CD14-positive monocyte (primary cell): ENCODE measurements at regions not wholly inside any gene's neighbourhood (a gene's known extent, or its start where the extent isn't known, plus 50 kb on each side); places are given as distances from the start of the nearest gene placed in this dataset.

Source experiments
- DNase-seq, 3 donors: peaks; one replicate each; pipeline ENCODE4 v3.0.0-alpha.2; 2011 to 2022
- H2AFZ ChIP-seq: 2 replicates; pipeline ENCODE4 v1.6.0; 2012; ENCODE audit warnings: mild to moderate bottlenecking, low read depth, low read length, inconsistent platforms; ENCODE audit not compliant: insufficient read depth, poor library complexity, severe bottlenecking
- H3K27ac ChIP-seq, 2 donors: 1 replicate in 1 of 2; 2 replicates in 1 of 2; pipeline ENCODE4 v1.5.1; 2012 to 2013; ENCODE audit warnings: low read length in 2 of 2, control low read depth in 1 of 2, inconsistent platforms in 1 of 2, low read depth in 1 of 2, mild to moderate bottlenecking in 1 of 2
- H3K27me3 ChIP-seq, 2 donors: one replicate each; pipeline versions ENCODE4 v1.6.0 to v1.6.1; 2011 to 2013; ENCODE audit warnings: low read length in 2 of 2; ENCODE audit not compliant: control insufficient read depth in 2 of 2, insufficient read depth in 2 of 2
- H3K36me3 ChIP-seq, 2 donors: replicated peaks in 1 of 2; 1 replicate in 1 of 2; 2 replicates in 1 of 2; pipeline versions ENCODE4 v1.5.1 to v1.6.1; 2012 to 2013; ENCODE audit warnings: low read length in 2 of 2, control low read depth in 1 of 2, inconsistent platforms in 1 of 2, mild to moderate bottlenecking in 1 of 2; ENCODE audit not compliant: insufficient read depth in 2 of 2, control insufficient read depth in 1 of 2
- H3K4me1 ChIP-seq, 2 donors: 1 replicate in 1 of 2; 2 replicates in 1 of 2; pipeline versions ENCODE4 v1.5.1 to v1.6.1; 2012 to 2013; ENCODE audit warnings: low read length in 2 of 2, control low read depth in 1 of 2, inconsistent platforms in 1 of 2, mild to moderate bottlenecking in 1 of 2, moderate library complexity in 1 of 2; ENCODE audit not compliant: insufficient read depth in 2 of 2, control insufficient read depth in 1 of 2
- H3K4me2 ChIP-seq: replicated peaks from 2 replicates; pipeline ENCODE3; 2012; ENCODE audit warnings: low read length, moderate library complexity, mild to moderate bottlenecking; ENCODE audit not compliant: poor library complexity, severe bottlenecking; ENCODE audit errors: extremely low read depth
- H3K4me3 ChIP-seq, 3 experiments: fragments of 200-600 bp in 1 of 3; sonication (generic) in 1 of 3; replicated peaks in 1 of 3; 1 replicate in 2 of 3; 2 replicates in 1 of 3; pipeline ENCODE4 v1.5.1; 2011 to 2013; ENCODE audit warnings: low read length in 3 of 3, mild to moderate bottlenecking in 3 of 3, control low read depth in 2 of 3, low read depth in 2 of 3, inconsistent platforms in 1 of 3, moderate library complexity in 1 of 3
- H3K79me2 ChIP-seq: 2 replicates; pipeline ENCODE4 v1.6.0; 2012; ENCODE audit warnings: mild to moderate bottlenecking, control low read depth, inconsistent platforms, low read length, moderate library complexity; ENCODE audit not compliant: insufficient read depth
- H3K9ac ChIP-seq: 2 replicates; pipeline ENCODE4 v1.6.0; 2017; ENCODE audit warnings: low read length, mild to moderate bottlenecking; ENCODE audit not compliant: insufficient read depth, poor library complexity, severe bottlenecking
- H3K9me3 ChIP-seq, 2 donors: replicated peaks in 1 of 2; 1 replicate in 1 of 2; 2 replicates in 1 of 2; pipeline versions ENCODE4 v1.5.1 to v1.6.1; 2012 to 2013; ENCODE audit warnings: low read length in 2 of 2, control low read depth in 1 of 2; ENCODE audit not compliant: control insufficient read depth in 1 of 2, insufficient read depth in 1 of 2
- H4K20me1 ChIP-seq: 2 replicates; pipeline ENCODE4 v1.6.0; 2012; ENCODE audit warnings: mild to moderate bottlenecking, low read length, control low read depth, moderate library complexity; ENCODE audit not compliant: insufficient read depth
- H3K27ac Mint-ChIP-seq, 7 donors: one replicate each; pipeline ENCODE4 v1.8.0; 2020; ENCODE audit warnings: mild to moderate bottlenecking in 7 of 7, mixed read lengths in 7 of 7, moderate library complexity in 6 of 7, inconsistent platforms in 2 of 7
- H3K27me3 Mint-ChIP-seq, 3 donors: one replicate each; pipeline ENCODE4 v1.8.0; 2021 to 2022; ENCODE audit warnings: low read depth in 3 of 3, mild to moderate bottlenecking in 3 of 3, mixed read lengths in 3 of 3, moderate library complexity in 3 of 3, inconsistent platforms in 1 of 3
- H3K36me3 Mint-ChIP-seq, 2 donors: one replicate each; pipeline ENCODE4 v1.8.0; 2020; ENCODE audit warnings: mixed read lengths in 2 of 2, inconsistent platforms in 1 of 2, mild to moderate bottlenecking in 1 of 2
- H3K4me1 Mint-ChIP-seq: one replicate; pipeline ENCODE4 v1.8.0; 2020; ENCODE audit warnings: mild to moderate bottlenecking, mixed read lengths
- H3K4me3 Mint-ChIP-seq, 2 donors: one replicate each; pipeline ENCODE4 v1.8.0; 2020; ENCODE audit warnings: mild to moderate bottlenecking in 2 of 2, mixed read lengths in 2 of 2, moderate library complexity in 1 of 2
- H3K9me3 Mint-ChIP-seq, 7 donors: one replicate each; pipeline ENCODE4 v1.8.0; 2020 to 2022; ENCODE audit warnings: mixed read lengths in 7 of 7, mild to moderate bottlenecking in 6 of 7, moderate library complexity in 6 of 7, inconsistent platforms in 2 of 7
- CTCF ChIP-seq: fragments of 200-600 bp; IDR thresholded peaks from one replicate; pipeline ENCODE4 v1.8.0; 2022; ENCODE audit warnings: antibody characterized with exemption, mild to moderate bottlenecking
- WGBS: methylation state at CpG from one replicate; pipeline ENCODE4 v1.1.5; 2013; ENCODE audit warnings: missing lambda C conversion rate; ENCODE audit not compliant: insufficient coverage; 5-methylcytosine and 5-hydroxymethylcytosine counted together
- intact Hi-C, 2 donors: fragments of 100-400 bp; cut with micrococcal nuclease; formaldehyde crosslinking; loops; one replicate each; pipeline versions ENCODE4 v1.15.0 to v1.15.1; 2023

GRCh38 chr9:22863106-22863505, 416.5 kb downstream of the DMRTA1 start:
- Histone ChIP-seq H3K9ac (no peak overlapping the region), H3K27me3 (no peaks in the 10 kb centered on the region), H3K9me3 (peaks cover 17% of the 10 kb centered on the region in 2 donors), H3K36me3 (no peaks in the 10 kb centered on the region), H3K4me3 (no peak overlapping the region), H3K27ac (no peak overlapping the region), H2AFZ (no peak overlapping the region), H3K4me1 (no peaks in the 10 kb centered on the region), H3K4me2 (no peak overlapping the region), H3K79me2 (no peaks in the 10 kb centered on the region), H4K20me1 (no peaks in the 10 kb centered on the region)
- intact Hi-C loops = no loop called here
- Mint-ChIP-seq H3K27me3 (peaks cover 0 to 2% (median 0%) of the 10 kb centered on the region in 3 donors), H3K4me1 (no peaks in the 10 kb centered on the region), H3K9me3 (peaks cover 7 to 29% (median 13%) of the 10 kb centered on the region in 7 donors), H3K36me3 (no peaks in the 10 kb centered on the region), H3K4me3 (no peak overlapping the region), H3K27ac (no peak overlapping the region)
- WGBS = 98% methylated on average over 23 of the region's 25 CpGs
- DNase-seq = no peak
- TF ChIP-seq CTCF = no peak

GRCh38 chr9:22863736-22864135, 417.1 kb downstream of the DMRTA1 start:
- H3K9me3 ChIP-seq = peaks cover 17% of the 10 kb centered on the region in 2 donors
- no peak overlapping the region for H3K27ac Mint-ChIP-seq
- H3K4me3 ChIP-seq = no peak overlapping the region
- peaks cover 7 to 29% (median 10%) of the 10 kb centered on the region in 7 donors for H3K9me3 Mint-ChIP-seq
- no peaks in the 10 kb centered on the region for H3K27me3 ChIP-seq
- peaks cover 0 to 2% (median 0%) of the 10 kb centered on the region in 3 donors for H3K27me3 Mint-ChIP-seq
- no peak overlapping the region for H3K4me3 Mint-ChIP-seq
- H3K4me1 ChIP-seq = no peaks in the 10 kb centered on the region
- no peak overlapping the region for H2AFZ ChIP-seq
- no peaks in the 10 kb centered on the region for H4K20me1 ChIP-seq
- no peak for DNase-seq
- intact Hi-C loops = no loop called here
- TF ChIP-seq CTCF = no peak
- no peak overlapping the region for H3K4me2 ChIP-seq
- H3K36me3 Mint-ChIP-seq = no peaks in the 10 kb centered on the region
- no peaks in the 10 kb centered on the region for H3K4me1 Mint-ChIP-seq
- no peak overlapping the region for H3K27ac ChIP-seq
- no peak overlapping the region for H3K9ac ChIP-seq
- H3K36me3 ChIP-seq = no peaks in the 10 kb centered on the region
- H3K79me2 ChIP-seq = no peaks in the 10 kb centered on the region
- WGBS = no CpG with 5 or more reads among the region's 1 CpG
